ENCODE measurements at regions not wholly inside any gene's neighbourhood (a gene's known extent, or its start where the extent isn't known, plus 50 kb on each side); places are given as distances from the start of the nearest gene placed in this dataset.

- no peak overlapping the region for H3K4me3 ChIP-seq (ENCODE audit: low read depth, low read length)
- H3K27ac ChIP-seq: no peak overlapping the region
- in situ Hi-C loops (cut with HindIII; ENCODE audit: low pct_ligation_motif_present, low sequenced_read_pairs): no loop called here
- H3K27me3 ChIP-seq (replicated peaks): no peaks in the 10 kb centered on the region
- TF ChIP-seq CTCF (IDR thresholded peaks at IDR 0.05; ENCODE audit: low read depth, low read length, missing control alignments): no peak
- no peak for DNase-seq
- no peaks in the 10 kb centered on the region for H3K36me3 ChIP-seq (replicated peaks)
Measured at GRCh38 chr21:16069178-16070112, 339.7 kb downstream of the USP25 start.

GRCh38 chr21:16070207-16070651, 340.4 kb downstream of the USP25 start:
- no peak overlapping the region for H3K4me3 ChIP-seq (ENCODE audit: low read depth, low read length)
- no peak for TF ChIP-seq CTCF (IDR thresholded peaks at IDR 0.05; ENCODE audit: low read depth, low read length, missing control alignments)

GRCh38 chr21:16071092-16071491, 341.3 kb downstream of the USP25 start:
- H3K27me3 ChIP-seq (replicated peaks): no peaks in the 10 kb centered on the region
- DNase-seq: no peak
- H3K4me3 ChIP-seq (ENCODE audit: low read depth, low read length): peak overlapping the region; percentile 44
- no peak for TF ChIP-seq CTCF (IDR thresholded peaks at IDR 0.05; ENCODE audit: low read depth, low read length, missing control alignments)
- in situ Hi-C loops (cut with HindIII; ENCODE audit: low pct_ligation_motif_present, low sequenced_read_pairs): no loop called here
- no peak overlapping the region for H3K27ac ChIP-seq
- no peaks in the 10 kb centered on the region for H3K36me3 ChIP-seq (replicated peaks)

More at GRCh38 chr21:16070207-16070651, 340.4 kb downstream of the USP25 start:
- DNase-seq: no peak
- no peaks in the 10 kb centered on the region for H3K36me3 ChIP-seq (replicated peaks)
- in situ Hi-C loops (cut with HindIII; ENCODE audit: low pct_ligation_motif_present, low sequenced_read_pairs): no loop called here
- no peaks in the 10 kb centered on the region for H3K27me3 ChIP-seq (replicated peaks)
- H3K27ac ChIP-seq: no peak overlapping the region

- Histone ChIP-seq H3K4me3 (ENCODE audit: low read depth, low read length) (no peak overlapping the region), H3K36me3 (replicated peaks) (no peaks in the 10 kb centered on the region), H3K27ac (no peak overlapping the region), H3K27me3 (replicated peaks) (no peaks in the 10 kb centered on the region)
- no peak for DNase-seq
- in situ Hi-C loops (cut with HindIII; ENCODE audit: low pct_ligation_motif_present, low sequenced_read_pairs): no loop called here
- no peak for TF ChIP-seq CTCF (IDR thresholded peaks at IDR 0.05; ENCODE audit: low read depth, low read length, missing control alignments)
Measured at GRCh38 chr21:16071761-16072160, 342.0 kb downstream of the USP25 start.

- in situ Hi-C loops (cut with HindIII; ENCODE audit: low pct_ligation_motif_present, low sequenced_read_pairs): no loop called here
- H3K27ac ChIP-seq: no peak overlapping the region
- TF ChIP-seq CTCF (IDR thresholded peaks at IDR 0.05; ENCODE audit: low read depth, low read length, missing control alignments): no peak
- no peak overlapping the region for H3K4me3 ChIP-seq (ENCODE audit: low read depth, low read length)
- H3K36me3 ChIP-seq (replicated peaks): no peaks in the 10 kb centered on the region
- no peaks in the 10 kb centered on the region for H3K27me3 ChIP-seq (replicated peaks)
- no peak for DNase-seq
Measured at GRCh38 chr21:16072221-16072620, 342.4 kb downstream of the USP25 start.
